ENCODE measurements at regions not wholly inside any gene's neighbourhood (a gene's known extent, or its start where the extent isn't known, plus 50 kb on each side); places are given as distances from the start of the nearest gene placed in this dataset.

GRCh38 chr1:178574345-178574744 is 61.4 kb downstream of the TEX35 start:
- TF ChIP-seq CTCF (IDR thresholded peaks at IDR 0.05; ENCODE audit: low read depth, low read length) (no peak), EZH2phosphoT487 (IDR thresholded peaks at IDR 0.05; ENCODE audit: low read depth) (no peak)
